A549 (cell line): ENCODE measurements at regions not wholly inside any gene's neighbourhood (a gene's known extent, or its start where the extent isn't known, plus 50 kb on each side); places are given as distances from the start of the nearest gene placed in this dataset.
A peak's percentile ranks its signal among the peaks of the same experiment; 100 is the strongest.

Experiments used
- ATAC-seq, 2 experiments: fragments of 200-7000 bp in 1 of 2; fragments of >200 bp in 1 of 2; cut with Nextera tagmentation in 1 of 2; cut with Tn5 transposase in 1 of 2; 3 replicates each; pipeline versions ENCODE4 v1.8.0 to v1.9.1; 2018 to 2020; ENCODE audit warnings: mild to moderate bottlenecking in 1 of 2, moderate library complexity in 1 of 2
- CTCF ChIA-PET: fragments of 300-600 bp; sonication (Branson Sonifier 250); formaldehyde crosslinking; extraction: SDS; loops from one replicate; lab custom pipeline; 2021; ENCODE audit warnings: antibody characterized with exemption, inconsistent platforms; lab: Yijun Ruan, JAX
- POLR2A ChIA-PET: fragments of 350-600 bp; formaldehyde crosslinking; extraction: SDS; loops from one replicate; lab custom pipeline; 2021; ENCODE audit warnings: antibody characterized with exemption, inconsistent platforms; lab: Yijun Ruan, JAX
- DNase-seq, 2 experiments: peaks; one replicate each; pipeline versions ENCODE4 v3.0.0 to v3.0.0-alpha.2; 2011 to 2016; ENCODE audit warnings: low read depth in 1 of 2, low spot score in 1 of 2
- FAIRE-seq: peaks from 2 replicates; lab custom pipeline; 2011; peaks lifted over from hg19 to GRCh38; lab: Jason Lieb, UNC
- H3K27ac ChIP-seq, 2 experiments: fragments of >200 bp; sonication (Bioruptor Twin); formaldehyde crosslinking; 3 replicates each; pipeline ENCODE4 v1.5.1; 2016 to 2017
- H3K4me1 ChIP-seq: fragments of >200 bp; sonication (Bioruptor Twin); formaldehyde crosslinking; 3 replicates; pipeline ENCODE4 v1.6.1; 2016
- H3K4me2 ChIP-seq: fragments of >200 bp; sonication (Bioruptor Twin); formaldehyde crosslinking; 3 replicates; pipeline ENCODE4 v1.6.1; 2016
- H3K4me3 ChIP-seq: fragments of >200 bp; sonication (Bioruptor Twin); formaldehyde crosslinking; 3 replicates; pipeline ENCODE4 v1.5.1; 2016
- H3K9me3 ChIP-seq: fragments of >200 bp; sonication (Bioruptor Twin); formaldehyde crosslinking; 3 replicates; pipeline ENCODE4 v1.6.1; 2016
- CEBPB ChIP-seq, 2 experiments: fragments of >200 bp in 1 of 2; sonication (Bioruptor Twin) in 1 of 2; formaldehyde crosslinking in 1 of 2; IDR thresholded peaks; 2 replicates each; pipeline ENCODE4 v1.6.1; 2012 to 2016
- ELK1 ChIP-seq: fragments of 150-350 bp; IDR thresholded peaks from 2 replicates; pipeline ENCODE4 v1.6.1; 2014; ENCODE audit warnings: low read depth, mild to moderate bottlenecking, low read length
- ESRRA ChIP-seq: fragments of 150-350 bp; IDR thresholded peaks from 2 replicates; pipeline ENCODE4 v1.6.1; 2014; ENCODE audit warnings: mild to moderate bottlenecking, low read length, borderline replicate concordance
- FOXS1 ChIP-seq: fragments of 250-450 bp; sonication (Bioruptor Pico); IDR thresholded peaks from 2 replicates; pipeline ENCODE4 v1.5.0; 2020; ENCODE audit warnings: mild to moderate bottlenecking, moderate library complexity
- GATA3 ChIP-seq: IDR thresholded peaks from 2 replicates; pipeline ENCODE4 v1.6.1; 2012; ENCODE audit warnings: borderline replicate concordance
- HEYL ChIP-seq: fragments of 250-450 bp; sonication (Bioruptor Pico); IDR thresholded peaks from 2 replicates; pipeline ENCODE4 v1.8.0; 2021; ENCODE audit warnings: mild to moderate bottlenecking, moderate library complexity
- HMGXB4 ChIP-seq: fragments of 250-450 bp; sonication (Bioruptor Pico); IDR thresholded peaks from 2 replicates; pipeline ENCODE4 v1.5.0; 2021; ENCODE audit warnings: mild to moderate bottlenecking, moderate library complexity, borderline replicate concordance
- HOXB5 ChIP-seq: fragments of 250-450 bp; sonication (Bioruptor Pico); IDR thresholded peaks from 2 replicates; pipeline ENCODE4 v1.5.0; 2020; ENCODE audit warnings: mild to moderate bottlenecking, moderate library complexity
- KDM1A ChIP-seq: fragments of 200-600 bp; sonication (generic); IDR thresholded peaks from 2 replicates; pipeline ENCODE4 v1.6.1; 2016; ENCODE audit warnings: low read depth, mild to moderate bottlenecking
- MYC ChIP-seq: IDR thresholded peaks from 2 replicates; pipeline ENCODE4 v1.6.1; 2012; ENCODE audit warnings: mild to moderate bottlenecking, inconsistent platforms, low read length, improper control_type of control experiment, borderline replicate concordance
- PBX3 ChIP-seq: IDR thresholded peaks from 2 replicates; pipeline ENCODE4 v1.6.1; 2012
- POLR2A ChIP-seq: IDR thresholded peaks from 2 replicates; pipeline ENCODE4 v1.6.1; 2012; ENCODE audit warnings: mild to moderate bottlenecking, low read length
- POLR2AphosphoS2 ChIP-seq: conservative IDR thresholded peaks from 2 replicates; pipeline ENCODE4 v1.6.1; 2012; ENCODE audit warnings: low read length, improper control_type of control experiment, inconsistent platforms
- RAD21 ChIP-seq, 2 experiments: fragments of >200 bp in 1 of 2; sonication (Bioruptor Twin) in 1 of 2; formaldehyde crosslinking in 1 of 2; IDR thresholded peaks in 1 of 2; conservative IDR thresholded peaks in 1 of 2; 2 replicates in 1 of 2; 3 replicates in 1 of 2; pipeline ENCODE4 v1.6.1; 2012 to 2018; ENCODE audit warnings: inconsistent platforms in 1 of 2
- RARB ChIP-seq: fragments of 250-450 bp; sonication (Bioruptor Pico); IDR thresholded peaks from 2 replicates; pipeline ENCODE4 v1.8.0; 2021; ENCODE audit warnings: mild to moderate bottlenecking, moderate library complexity
- RCOR1 ChIP-seq: fragments of 150-350 bp; IDR thresholded peaks from 2 replicates; pipeline ENCODE4 v1.6.1; 2014; ENCODE audit warnings: antibody characterized with exemption, low read length, low read depth
- REST ChIP-seq: fragments of 200-600 bp; sonication (generic); IDR thresholded peaks from 2 replicates; pipeline ENCODE4 v1.6.1; 2016; ENCODE audit warnings: antibody characterized with exemption, mild to moderate bottlenecking, moderate library complexity
- SMC3 ChIP-seq: fragments of >200 bp; sonication (Bioruptor Twin); formaldehyde crosslinking; IDR thresholded peaks from 3 replicates; pipeline ENCODE4 v1.6.1; 2018; ENCODE audit warnings: inconsistent platforms
- TP53 ChIP-seq: fragments of 250-450 bp; sonication (Bioruptor Pico); IDR thresholded peaks from 2 replicates; pipeline ENCODE4 v1.5.0; 2021; ENCODE audit warnings: mild to moderate bottlenecking, moderate library complexity
- ZC3H11A ChIP-seq: fragments of 450-650 bp; IDR thresholded peaks from 2 replicates; pipeline ENCODE4 v1.6.1; 2014; ENCODE audit warnings: antibody characterized with exemption, mild to moderate bottlenecking
- ZFP36 ChIP-seq: fragments of 450-650 bp; IDR thresholded peaks from 2 replicates; pipeline ENCODE4 v1.6.1; 2014; ENCODE audit warnings: borderline replicate concordance; ENCODE audit not compliant: partially characterized antibody
- WGBS: methylation state at CpG from one replicate; pipeline ENCODE4 v1.1.6; 2017; ENCODE audit errors: missing lambda C conversion rate; 5-methylcytosine and 5-hydroxymethylcytosine counted together

GRCh38 chr1:4494558-4494957, 159.9 kb upstream of the AJAP1 start:
- DNase-seq (peak in 1 of 2 experiments; percentile 28), ATAC-seq (peak; percentile 47 to 59; a peak in 1 of 6 replicates), FAIRE-seq (no peak)
- Histone ChIP-seq H3K4me2 (no peak overlapping the region), H3K27ac (no peak overlapping the region), H3K9me3 (no peaks in the 10 kb centered on the region), H3K4me3 (no peak overlapping the region), H3K4me1 (no peaks in the 10 kb centered on the region)
- ChIA-PET CTCF (no interaction called here), POLR2A (no interaction called here)
- WGBS, result 5% methylated on average over 5 of the region's 7 CpGs
- TF ChIP-seq RAD21 (conservative IDR thresholded peaks at IDR 0.05 in 1 of 2, IDR thresholded peaks at IDR 0.05 in 1 of 2), result peak in 1 of 2 experiments; percentile 25; a peak in 2 of 5 replicates
- no peak for TF ChIP-seq CEBPB (IDR thresholded peaks at IDR 0.05)

- ChIA-PET POLR2A (no interaction called here), CTCF (no interaction called here)
- no peak for FAIRE-seq
- H3K4me2 ChIP-seq, result no peak overlapping the region
- H3K4me3 ChIP-seq, result no peak overlapping the region
- WGBS, result 35% methylated on average over 12 of the region's 12 CpGs
- TF ChIP-seq POLR2A (no peak), GATA3 (no peak), POLR2AphosphoS2 (no peak), RARB (CRISPR knock-in tag) (no peak), ZC3H11A (no peak), RCOR1 (no peak), ELK1 (no peak), REST (no peak), FOXS1 (CRISPR knock-in tag) (no peak), KDM1A (no peak), HOXB5 (CRISPR knock-in tag) (no peak), HMGXB4 (no peak), HEYL (no peak)
- TF ChIP-seq, all 56 proteins: peak for 0
- Histone ChIP-seq H3K9me3 (no peaks in the 10 kb centered on the region), H3K4me1 (no peaks in the 10 kb centered on the region), H3K27ac (no peak overlapping the region)
- ATAC-seq (no peak), DNase-seq (no peak)
These were observed 158.6 kb upstream of the AJAP1 start for GRCh38 chr1:4495809-4496208.

GRCh38 chr1:4500441-4500840, 154.0 kb upstream of the AJAP1 start:
- no peak for FAIRE-seq
- TF ChIP-seq TP53 (CRISPR knock-in tag) (no peak), MYC (no peak), PBX3 (no peak), ZFP36 (no peak), SMC3 (no peak), HEYL (no peak), ESRRA (no peak)
- TF ChIP-seq, all 56 proteins: peak for 0
- Histone ChIP-seq H3K4me2 (no peak overlapping the region), H3K4me3 (no peak overlapping the region), H3K27ac (no peak overlapping the region), H3K9me3 (no peaks in the 10 kb centered on the region), H3K4me1 (no peaks in the 10 kb centered on the region)
- WGBS, result 43% methylated on average over 6 of the region's 11 CpGs
- ATAC-seq, result no peak
- DNase-seq, result no peak
- ChIA-PET CTCF (no interaction called here), POLR2A (no interaction called here)
